HG02610 (cell line): ENCODE measurements at regions not wholly inside any gene's neighbourhood (a gene's known extent, or its start where the extent isn't known, plus 50 kb on each side); places are given as distances from the start of the nearest gene placed in this dataset.
"Not testable (repeated sequence)": the region's sequence is repeated elsewhere in the genome, so short reads cannot be mapped to it uniquely, and the experiment has no call there.

Experiments
- ATAC-seq: cut with Tn5 transposase; IDR thresholded peaks from one replicate; pipeline ENCODE4 v1.9.1; 2021; ENCODE audit warnings: mild to moderate bottlenecking, moderate library complexity; ENCODE audit not compliant: unreplicated experiment

- ATAC-seq: no peak
Observed at GRCh38 chr14:97948841-97949240, 1151.7 kb downstream of the VRK1 start.

- no peak for ATAC-seq
Observed at GRCh38 chr14:97956581-97957340, 1159.6 kb downstream of the VRK1 start.

- no peak for ATAC-seq
Observed at GRCh38 chr14:97959251-97959650, 1162.1 kb downstream of the VRK1 start.

GRCh38 chr14:97960436-97960835, 1163.3 kb downstream of the VRK1 start:
- no peak for ATAC-seq

GRCh38 chr14:97970222-97970621, 1173.0 kb downstream of the VRK1 start:
- ATAC-seq: no peak

- no peak for ATAC-seq
Observed at GRCh38 chr14:97975216-97975615, 1178.0 kb downstream of the VRK1 start.

- no peak for ATAC-seq
Observed at GRCh38 chr14:97975962-97976361, 1178.8 kb downstream of the VRK1 start.

- ATAC-seq: no peak
Observed at GRCh38 chr14:97976861-97977260, 1179.7 kb downstream of the VRK1 start.

- ATAC-seq: no peak
Observed at GRCh38 chr14:97977651-97978261, 1180.6 kb downstream of the VRK1 start.

GRCh38 chr14:97978341-97978740, 1181.2 kb downstream of the VRK1 start:
- no peak for ATAC-seq

- no peak for ATAC-seq
Observed at GRCh38 chr14:97993508-97994019, 1196.4 kb downstream of the VRK1 start.

- no peak for ATAC-seq
Observed at GRCh38 chr14:97994020-97994531, 1196.9 kb downstream of the VRK1 start.

- no peak for ATAC-seq
Observed at GRCh38 chr14:97995038-97995437, 1197.9 kb downstream of the VRK1 start.

GRCh38 chr14:97995531-97995930, 1198.3 kb downstream of the VRK1 start:
- ATAC-seq: no peak

- no peak for ATAC-seq
Observed at GRCh38 chr14:98006008-98006407, 1208.8 kb downstream of the VRK1 start.

- no peak for ATAC-seq
Observed at GRCh38 chr14:98008381-98009113, 1211.4 kb downstream of the VRK1 start.

GRCh38 chr14:98009177-98009576, 1212.0 kb downstream of the VRK1 start:
- ATAC-seq: not testable (repeated sequence)

GRCh38 chr14:98010784-98011183, 1213.6 kb downstream of the VRK1 start:
- ATAC-seq: no peak

- no peak for ATAC-seq
Observed at GRCh38 chr14:98014851-98015615, 1217.9 kb downstream of the VRK1 start.

GRCh38 chr14:98015921-98016320, 1218.7 kb downstream of the VRK1 start:
- no peak for ATAC-seq

GRCh38 chr14:98018628-98019027, 1221.4 kb downstream of the VRK1 start:
- ATAC-seq: no peak
